ENCODE measurements at regions not wholly inside any gene's neighbourhood (a gene's known extent, or its start where the extent isn't known, plus 50 kb on each side); places are given as distances from the start of the nearest gene placed in this dataset.

DNA sequence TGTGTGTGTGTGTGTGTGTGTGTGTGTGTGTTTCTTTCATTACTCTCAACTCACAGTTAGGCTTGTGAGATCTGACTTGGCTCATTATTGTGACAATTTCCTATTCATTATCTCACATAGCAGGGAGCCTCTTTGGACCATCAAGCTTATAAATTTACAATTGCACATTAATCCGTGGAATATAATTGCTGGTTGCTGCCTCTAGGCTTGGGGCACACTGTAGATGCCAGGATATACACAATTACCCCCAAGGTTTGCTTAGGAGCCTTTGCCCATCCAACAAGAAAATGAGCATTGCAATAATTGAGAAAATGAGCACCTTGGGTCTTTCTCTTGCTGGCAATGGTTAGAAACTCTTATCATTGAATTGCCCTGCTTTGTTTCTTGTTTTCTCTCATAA is 161.6 kb upstream of the DMRTA1 start:
- no peak for DNase-seq

DNA sequence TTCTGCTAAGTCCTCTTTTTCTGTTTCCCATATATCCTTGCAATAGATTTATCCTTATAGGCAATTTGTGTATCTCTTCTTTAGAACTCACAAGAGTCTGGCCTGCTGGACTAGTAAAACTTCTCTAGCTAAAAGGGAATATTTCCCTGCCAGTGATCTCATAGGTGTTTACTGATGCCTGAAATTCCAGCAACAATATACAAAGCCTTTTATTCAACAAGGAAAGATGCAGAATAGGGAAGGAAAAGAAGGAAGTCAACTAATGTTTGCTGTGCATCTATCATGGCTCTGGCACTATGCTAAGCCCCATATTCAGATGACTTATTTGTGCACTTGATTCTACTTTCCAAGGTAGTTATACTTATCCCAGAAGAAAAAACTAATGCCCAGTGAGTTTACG is 160.0 kb upstream of the DMRTA1 start:
- DNase-seq = no peak

DNA sequence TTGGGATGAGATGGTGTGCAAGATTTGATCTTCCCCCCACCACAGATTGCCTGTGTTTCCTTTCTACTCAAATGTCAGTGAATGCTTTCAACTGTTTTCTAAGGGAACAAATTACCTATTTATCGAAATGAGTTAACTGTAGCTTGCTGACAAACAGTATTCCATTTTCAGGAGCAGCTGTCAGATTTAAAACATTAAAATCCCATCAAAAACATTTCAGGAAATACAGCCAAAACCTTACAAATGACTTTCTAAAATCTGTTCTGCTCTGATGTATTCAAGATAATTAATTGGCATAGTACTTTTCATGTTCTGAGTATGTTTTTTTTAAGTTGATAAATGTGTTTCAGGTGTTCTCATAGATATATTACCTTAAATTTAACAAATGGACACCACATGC is 158.0 kb upstream of the DMRTA1 start:
- no peak for DNase-seq

DNA sequence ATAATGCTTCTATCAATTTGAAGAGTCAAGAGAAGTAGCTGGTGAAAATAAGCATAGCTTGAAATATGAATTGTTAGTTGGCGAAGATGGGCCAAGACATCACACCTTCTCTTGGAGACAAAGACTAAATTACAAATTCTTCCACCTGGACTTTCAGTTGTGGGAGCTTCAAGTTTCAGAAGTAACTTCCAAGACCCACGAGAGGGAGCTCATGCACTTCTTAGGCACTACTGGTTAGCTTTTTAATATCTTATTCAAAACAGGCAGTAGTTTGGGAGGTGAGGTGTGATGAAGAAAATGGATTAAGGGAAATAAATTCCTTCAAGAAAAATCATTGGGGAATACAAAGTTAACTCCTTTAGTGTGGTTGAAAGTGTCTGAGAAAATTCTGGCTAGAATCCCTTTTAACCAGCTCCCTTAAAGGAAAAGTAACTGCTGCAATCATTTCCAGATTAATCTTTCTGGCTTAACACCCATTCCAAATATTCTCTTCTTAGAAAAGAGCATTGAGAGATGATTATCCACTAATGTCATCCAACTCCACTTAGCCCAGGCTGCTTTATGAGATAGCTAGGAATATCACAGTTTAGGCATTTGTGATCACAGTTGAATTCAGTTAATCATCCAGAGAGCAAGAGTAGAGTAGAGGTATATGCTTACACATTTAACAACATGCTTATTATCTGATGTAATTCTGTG is 139.5 kb upstream of the DMRTA1 start:
- DNase-seq = peak in 8 of 56 donors; percentile 0 to 6 (median 1)

DNA sequence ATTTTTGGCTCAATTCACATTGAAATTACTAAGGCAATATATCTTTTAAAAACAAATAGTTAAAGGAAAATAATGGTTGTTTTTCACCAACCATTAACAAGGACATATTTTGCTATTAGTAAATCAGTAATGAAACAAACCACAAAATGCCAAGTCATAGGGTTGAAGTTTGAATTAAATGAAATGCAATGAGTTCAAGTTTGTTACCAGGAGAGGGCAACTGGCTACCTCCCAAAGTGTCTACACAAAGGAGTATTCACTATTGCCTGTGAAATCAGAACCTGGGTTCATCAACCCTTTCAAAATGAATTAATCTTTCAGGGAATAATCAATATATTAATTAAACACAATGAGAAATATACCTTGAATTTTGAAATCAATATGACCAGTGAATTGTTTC is 138.4 kb upstream of the DMRTA1 start:
- no peak for DNase-seq

DNA sequence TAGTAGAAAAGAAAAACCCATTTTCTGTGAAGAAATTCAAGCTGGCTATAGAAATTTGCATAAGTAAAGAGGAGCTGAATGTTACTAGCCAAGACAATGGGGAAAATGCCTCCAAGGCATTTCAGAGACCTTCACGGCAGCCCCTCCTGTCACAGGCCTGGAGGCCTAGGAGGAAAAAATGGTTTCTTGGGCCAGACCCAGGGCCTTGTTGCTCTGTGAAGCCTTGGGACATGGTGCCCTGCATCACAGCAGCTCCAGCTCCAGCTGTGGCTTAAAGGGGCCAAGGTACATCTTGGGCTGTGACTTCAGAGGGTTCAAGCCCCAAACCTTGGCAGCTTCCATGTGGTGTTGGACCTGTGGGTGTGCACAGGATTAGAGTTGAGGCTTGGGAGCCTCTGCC is 130.0 kb upstream of the DMRTA1 start:
- DNase-seq = no peak

DNA sequence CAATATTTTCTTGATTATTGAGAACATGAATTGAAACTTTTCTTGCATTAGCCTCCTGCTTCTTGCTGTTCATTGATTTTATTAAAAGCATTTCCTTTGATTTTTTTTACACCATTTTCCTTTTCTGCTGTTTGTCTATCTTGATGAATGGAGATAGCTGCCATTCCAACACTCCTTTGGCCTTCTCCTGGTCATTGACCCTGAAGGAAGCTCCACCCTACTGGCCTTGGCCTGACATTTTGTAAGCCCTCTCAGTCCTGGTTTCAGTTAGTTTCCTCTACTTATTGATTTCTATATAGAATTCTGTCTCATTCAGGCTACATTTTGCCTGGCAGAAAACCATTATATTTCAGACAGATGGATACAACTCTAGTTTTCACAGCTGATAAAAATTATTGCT is 115.1 kb upstream of the DMRTA1 start:
- DNase-seq = no peak

DNA sequence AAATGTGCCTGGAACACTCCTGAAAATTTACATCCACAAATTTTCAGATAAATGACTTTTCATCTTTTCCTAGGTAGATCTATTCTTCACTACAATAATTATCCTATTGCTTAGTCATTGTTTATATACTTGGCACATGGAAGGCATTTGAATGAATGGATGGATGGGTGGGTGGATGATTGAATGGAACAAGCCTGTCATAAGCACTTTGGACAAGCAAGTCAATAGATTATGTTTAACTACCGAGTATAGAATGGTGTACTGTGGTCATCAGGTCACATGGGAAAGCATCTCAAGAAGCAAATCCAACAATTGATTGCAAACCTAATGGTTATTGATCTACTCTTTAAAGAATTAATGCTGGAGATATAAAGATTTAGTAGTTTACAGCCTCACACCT is 114.4 kb upstream of the DMRTA1 start:
- DNase-seq = no peak

DNA sequence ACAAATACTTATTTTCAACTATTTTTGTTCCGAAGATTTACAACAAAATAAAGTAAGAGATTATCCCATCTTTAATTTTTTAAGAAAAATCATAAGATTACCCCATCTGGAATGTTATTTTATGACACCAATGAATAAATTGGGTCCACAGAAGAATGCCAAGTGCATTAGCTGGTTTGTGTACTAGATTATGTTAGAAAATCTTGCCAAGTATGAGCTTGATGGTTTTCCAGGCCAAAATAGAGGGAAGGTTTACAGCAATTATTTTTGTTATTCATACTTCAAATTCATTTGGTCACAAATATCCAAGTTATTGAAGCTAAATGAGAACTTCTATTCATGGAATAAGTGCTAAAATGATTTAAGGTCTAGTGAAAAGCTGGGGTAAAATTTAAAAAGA is 109.4 kb upstream of the DMRTA1 start:
- DNase-seq = no peak

DNA sequence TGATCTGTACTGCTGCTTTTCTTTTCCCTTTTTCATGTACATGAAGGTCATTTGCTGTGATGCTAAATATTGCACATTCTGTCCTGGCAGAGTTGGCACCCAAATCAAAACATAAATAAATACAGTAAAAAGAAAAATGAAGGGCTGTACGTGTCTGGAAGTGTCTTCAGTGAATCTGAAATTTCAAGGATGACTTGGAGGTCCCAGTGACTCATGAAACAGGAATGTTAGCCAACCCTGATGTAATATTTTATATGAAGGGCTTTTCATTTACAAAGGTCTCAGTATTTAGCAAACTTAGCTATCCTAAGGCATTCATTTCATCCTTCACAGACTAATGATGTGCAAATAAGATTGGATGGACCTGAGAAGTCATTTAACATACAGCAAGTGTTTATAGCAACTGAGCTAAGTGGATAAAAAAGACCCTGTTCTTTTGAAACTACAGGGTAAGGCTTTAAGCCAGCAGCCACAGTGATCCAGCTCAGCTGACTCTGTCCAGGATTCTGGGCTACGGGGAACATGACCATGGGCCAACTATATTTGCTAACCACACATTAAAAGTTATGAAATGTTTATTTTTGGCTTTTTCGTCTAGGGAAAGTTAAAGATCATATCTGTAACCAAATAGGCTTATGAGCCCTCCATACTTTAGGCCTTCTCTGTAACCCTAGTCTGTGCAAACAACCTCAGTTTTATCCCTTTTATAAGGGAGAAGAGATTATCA is 104.0 kb upstream of the DMRTA1 start:
- no peak for DNase-seq

DNA sequence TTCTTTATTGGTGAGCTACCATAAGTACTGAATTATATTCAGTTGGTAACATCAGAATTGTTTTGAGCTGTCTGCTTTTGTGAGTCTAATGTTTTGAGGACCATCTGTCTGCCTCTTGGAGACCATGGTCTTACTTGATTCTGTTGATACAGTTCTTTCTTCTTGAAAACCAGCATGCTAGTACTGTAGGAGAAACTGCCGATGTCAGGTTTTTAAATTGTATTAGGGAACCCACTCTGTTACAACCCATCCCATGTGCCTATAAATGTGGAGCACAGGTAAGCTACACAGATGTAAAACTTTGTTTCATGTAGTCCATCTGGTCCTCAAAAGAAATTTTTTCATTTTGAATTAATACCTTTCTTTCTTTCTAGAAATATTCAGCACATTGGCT is 103.4 kb upstream of the DMRTA1 start:
- DNase-seq = no peak

DNA sequence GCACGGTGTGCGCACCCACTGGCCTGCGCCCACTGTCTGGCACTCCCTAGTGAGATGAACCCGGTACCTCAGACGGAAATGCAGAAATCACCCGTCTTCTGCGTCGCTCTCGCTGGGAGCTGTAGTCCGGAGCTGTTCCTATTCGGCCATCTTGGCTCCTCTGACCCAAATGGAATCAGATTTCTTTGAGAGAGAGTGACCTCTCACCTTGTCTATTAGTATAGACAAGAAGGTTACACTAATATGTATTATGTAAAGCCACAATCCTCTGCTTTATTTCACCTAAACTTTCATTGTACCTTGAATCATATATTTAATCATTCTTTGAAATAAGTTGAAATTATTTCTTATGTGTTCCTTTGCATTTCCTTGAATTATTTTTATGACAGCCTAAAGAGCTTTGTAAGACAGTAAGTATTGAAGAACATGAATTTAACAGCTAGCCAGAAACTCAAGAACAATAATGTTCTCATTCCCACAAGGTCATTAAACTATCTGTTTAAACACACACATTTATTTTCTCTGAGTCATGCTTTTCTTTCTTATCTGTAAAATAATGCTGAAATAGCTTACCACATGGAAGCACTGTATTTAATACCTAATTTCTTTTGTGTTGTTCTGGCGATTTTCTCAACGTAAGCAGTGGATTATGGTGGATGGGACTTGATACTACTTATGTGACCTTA is 91.8 kb upstream of the DMRTA1 start:
- no peak for DNase-seq

DNA sequence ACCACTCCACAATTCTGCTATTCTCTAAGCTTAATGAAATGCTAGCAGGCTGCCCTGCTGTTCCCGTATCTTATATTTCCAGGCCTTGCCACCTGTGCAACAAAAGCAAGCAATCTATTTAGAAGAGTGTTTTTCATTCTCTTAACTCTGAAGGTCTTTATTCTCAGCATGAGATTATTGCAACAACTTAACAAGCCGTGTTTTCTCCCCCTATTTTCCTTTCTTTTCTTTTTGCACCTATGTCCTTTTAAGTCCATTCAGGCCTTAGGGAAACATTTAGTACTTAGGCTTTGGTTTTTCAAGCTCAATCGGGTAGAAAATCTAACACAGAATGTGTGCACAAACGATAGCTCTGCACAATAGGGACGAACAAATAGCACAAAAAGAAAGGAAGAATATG is 89.6 kb upstream of the DMRTA1 start:
- DNase-seq = no peak

DNA sequence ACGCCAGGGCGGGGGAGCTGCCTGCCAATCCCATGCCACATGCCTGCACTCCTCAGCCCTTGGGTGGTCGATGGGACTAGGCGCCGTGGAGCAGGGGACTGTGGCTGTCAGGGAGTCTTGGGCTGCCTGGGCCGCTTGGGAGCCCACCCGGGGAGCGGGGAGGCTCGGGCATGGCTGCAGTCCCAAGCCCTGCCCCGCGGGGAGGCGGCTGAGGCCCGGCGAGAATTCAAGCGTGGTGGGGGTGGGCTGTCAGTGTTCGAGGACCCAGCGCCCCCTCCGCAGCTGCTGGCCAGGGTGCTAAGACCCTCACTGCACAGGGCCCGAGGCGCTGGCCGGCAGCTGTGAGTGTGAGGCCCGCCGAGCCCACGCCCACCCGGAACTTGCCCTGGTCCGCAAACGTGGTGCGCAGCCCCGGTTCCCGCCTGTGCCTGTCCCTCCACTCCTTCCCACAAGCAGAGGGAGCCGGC is 83.2 kb upstream of the DMRTA1 start:
- no peak for DNase-seq

DNA sequence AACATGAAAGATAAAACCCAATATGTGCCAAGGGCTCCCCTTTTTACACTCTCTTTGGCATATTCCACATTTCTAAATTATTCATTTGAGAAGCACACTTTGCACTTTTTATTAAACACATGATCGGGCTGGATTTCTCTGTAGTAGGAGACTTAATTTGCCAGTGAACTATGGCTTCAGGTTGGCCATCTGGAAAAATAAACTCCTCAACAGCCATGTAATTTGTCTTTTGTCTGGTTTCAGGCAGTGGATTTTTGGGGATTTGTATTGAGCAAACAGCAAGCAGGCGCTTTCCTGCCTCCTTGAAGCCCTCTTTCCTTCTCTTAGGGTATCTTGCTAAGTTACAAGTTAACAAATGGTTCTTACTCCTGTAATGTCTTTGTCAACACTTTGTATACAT is 73.0 kb upstream of the DMRTA1 start:
- DNase-seq = no peak

DNA sequence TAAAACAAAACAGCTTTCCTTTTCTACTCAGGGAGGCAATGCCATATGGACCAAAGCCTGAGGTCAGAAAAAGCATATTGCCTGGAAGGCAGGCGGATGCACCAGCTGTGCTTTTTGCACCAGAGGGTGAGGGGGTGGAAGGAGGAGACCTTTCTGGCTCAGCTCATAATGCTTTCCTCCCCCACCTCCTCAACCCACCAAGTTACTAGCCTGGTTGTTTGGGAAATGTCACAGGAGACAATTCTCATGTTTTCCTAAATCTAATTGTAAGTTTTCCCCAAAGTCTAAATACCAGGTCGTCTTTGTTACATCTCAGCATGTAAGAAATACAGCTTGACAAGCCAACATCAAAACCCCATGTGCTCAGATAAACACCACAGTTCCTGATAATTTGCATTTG is 72.6 kb upstream of the DMRTA1 start:
- DNase-seq = peak in 1 of 56 donors; percentile 3

DNA sequence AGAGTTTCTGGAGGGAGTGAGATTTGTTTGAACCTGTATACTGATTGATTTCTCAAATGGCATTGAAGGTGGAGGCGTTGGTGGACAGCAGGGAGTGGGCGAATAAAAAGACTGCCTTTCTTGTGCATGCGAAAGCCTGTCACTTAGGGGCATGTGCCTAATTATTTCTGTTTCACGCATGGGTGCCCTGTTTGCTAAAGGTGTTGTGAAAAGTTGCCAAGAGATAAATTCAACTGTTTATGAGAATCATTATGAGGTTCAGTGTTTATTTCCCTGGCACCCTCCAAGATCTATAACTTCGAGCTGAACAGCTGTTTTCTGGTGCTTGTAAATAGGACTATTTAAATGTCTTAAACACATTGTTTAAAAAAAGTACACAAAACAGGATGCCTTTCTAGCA is 67.4 kb upstream of the DMRTA1 start:
- peak in 1 of 56 donors; percentile 0 for DNase-seq

DNA sequence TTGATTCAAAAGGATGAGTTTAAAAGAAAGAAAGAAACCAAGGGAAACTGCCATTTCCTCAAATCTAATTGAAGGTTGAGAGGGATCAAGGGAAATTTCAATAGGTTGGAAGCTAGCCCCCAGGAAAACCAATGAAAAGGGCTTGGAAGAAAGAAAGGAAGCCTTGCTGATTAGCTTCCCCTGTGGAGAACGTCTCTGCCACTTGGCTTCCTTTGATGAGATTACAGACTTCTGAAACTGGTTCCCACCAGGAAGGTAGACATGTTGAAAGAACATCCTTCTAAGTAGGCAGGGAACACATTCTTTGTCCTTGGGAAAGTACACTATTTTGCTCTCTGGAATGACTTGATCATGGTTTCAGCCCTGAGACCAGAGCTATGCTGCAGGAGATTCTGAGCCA is 65.5 kb upstream of the DMRTA1 start:
- no peak for DNase-seq

DNA sequence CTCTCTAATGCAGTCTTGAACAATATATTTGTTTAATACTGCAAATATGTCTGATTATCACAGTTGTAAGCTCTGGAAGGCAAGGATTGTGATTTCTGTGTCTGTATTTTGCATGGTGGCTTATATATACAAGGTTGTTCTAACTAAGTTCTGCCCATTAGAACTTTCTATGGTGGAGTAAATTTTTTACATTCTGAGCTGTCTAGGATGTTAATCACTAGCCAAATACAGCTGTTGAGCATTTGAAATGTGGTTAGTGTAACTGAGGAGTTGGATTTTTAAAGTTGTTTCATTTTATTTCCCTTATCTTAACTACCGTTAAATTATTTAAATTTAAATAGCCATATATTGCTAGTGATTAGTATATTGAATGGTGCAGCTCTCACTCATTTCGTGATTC is 64.3 kb upstream of the DMRTA1 start:
- DNase-seq = no peak

DNA sequence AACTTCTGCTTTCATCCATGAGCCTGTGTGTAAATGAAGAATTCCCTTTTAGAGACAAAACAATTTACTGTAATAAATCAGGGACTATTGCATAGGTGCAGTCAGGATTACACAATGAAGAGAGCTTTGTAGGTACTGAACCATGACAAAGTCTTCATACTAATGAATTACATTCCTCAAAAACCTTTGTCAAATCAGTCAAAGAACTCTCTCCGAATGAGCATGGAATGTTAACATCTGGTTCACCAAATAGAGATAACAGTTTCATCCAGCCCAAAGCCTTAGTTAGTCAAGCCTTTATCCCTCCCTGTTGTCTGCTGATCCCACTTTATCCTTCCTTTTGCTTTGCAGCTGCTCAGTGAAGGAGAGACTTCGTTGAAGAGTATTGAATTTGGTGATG is 62.9 kb upstream of the DMRTA1 start:
- no peak for DNase-seq

DNA sequence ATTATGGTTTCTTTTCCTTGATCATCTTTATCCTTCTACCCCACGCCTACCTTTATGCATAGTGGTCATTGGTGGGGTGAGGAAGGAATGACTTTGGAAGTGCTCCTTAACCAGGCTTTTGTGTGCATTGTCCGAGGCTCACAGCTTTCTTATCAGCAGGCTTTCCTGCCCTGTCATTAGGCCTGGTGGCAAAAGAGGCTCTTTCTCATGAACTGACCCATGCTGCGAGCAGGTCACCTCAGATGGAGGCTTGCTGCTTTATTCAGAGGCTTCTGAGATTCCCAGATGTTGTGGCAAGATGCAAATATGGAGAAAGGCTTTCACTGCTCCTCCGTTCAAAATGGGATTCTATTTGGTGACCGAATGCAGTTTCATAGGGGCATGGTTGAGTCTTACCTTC is 57.4 kb upstream of the DMRTA1 start:
- DNase-seq = no peak

DNA sequence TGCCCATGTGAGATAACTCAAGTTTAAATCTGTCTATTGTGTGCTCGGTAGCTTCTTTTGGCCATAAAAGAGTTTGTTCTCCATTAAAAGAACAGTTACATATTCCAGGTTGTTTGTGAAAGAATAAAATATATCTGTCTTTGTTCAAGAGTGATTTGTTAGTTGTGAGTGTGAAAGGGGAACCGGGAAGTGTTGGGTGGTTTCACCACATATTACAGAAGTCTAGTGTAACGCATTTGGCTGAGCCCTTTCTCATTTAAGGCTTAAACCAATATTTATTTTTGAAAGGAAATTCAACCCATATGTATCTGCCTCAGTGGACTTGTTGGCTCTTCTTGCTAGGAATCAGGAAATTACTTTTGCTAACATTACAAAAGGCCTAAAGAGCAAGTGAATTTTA is 54.1 kb upstream of the DMRTA1 start:
- DNase-seq = no peak

DNA sequence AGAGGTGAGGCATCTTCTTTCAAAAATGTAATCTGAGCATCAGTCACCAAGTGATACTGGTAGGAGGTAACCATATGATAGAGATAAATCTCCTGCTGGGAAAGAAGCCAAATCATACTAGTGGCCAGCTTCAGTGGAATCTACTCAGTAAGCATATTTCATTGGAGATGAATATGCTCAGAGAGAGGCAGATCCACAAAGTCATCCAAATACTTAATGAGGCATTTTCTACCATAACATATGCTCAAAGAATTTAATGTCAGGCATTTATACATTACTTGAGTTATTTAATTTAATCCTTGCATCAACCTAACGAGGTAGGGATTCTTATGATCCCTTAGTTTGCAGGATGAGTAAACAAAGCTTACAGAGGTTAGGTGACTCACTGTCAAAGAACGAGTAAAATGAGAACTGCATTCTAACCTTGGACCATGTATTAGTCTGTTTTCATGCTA is 50.9 kb upstream of the DMRTA1 start:
- no peak for DNase-seq

Measured in amygdala (tissue), 56 donors.